Fibroblast of mammary gland (primary cell): ENCODE measurements at regions not wholly inside any gene's neighbourhood (a gene's known extent, or its start where the extent isn't known, plus 50 kb on each side); places are given as distances from the start of the nearest gene placed in this dataset.

Experiments
- DNase-seq: peaks from one replicate; pipeline ENCODE4 v3.0.0-alpha.2; 2010; ENCODE audit warnings: low read depth
- H3K4me3 ChIP-seq: 2 replicates; pipeline ENCODE4 v1.5.1; 2011; ENCODE audit warnings: low read depth, mild to moderate bottlenecking, low read length, moderate library complexity; ENCODE audit not compliant: control insufficient read depth
- CTCF ChIP-seq: conservative IDR thresholded peaks from 2 replicates; pipeline ENCODE4 v1.5.1; 2011; ENCODE audit warnings: low read depth, low read length, inconsistent platforms; ENCODE audit not compliant: control insufficient read depth, insufficient read depth

DNA sequence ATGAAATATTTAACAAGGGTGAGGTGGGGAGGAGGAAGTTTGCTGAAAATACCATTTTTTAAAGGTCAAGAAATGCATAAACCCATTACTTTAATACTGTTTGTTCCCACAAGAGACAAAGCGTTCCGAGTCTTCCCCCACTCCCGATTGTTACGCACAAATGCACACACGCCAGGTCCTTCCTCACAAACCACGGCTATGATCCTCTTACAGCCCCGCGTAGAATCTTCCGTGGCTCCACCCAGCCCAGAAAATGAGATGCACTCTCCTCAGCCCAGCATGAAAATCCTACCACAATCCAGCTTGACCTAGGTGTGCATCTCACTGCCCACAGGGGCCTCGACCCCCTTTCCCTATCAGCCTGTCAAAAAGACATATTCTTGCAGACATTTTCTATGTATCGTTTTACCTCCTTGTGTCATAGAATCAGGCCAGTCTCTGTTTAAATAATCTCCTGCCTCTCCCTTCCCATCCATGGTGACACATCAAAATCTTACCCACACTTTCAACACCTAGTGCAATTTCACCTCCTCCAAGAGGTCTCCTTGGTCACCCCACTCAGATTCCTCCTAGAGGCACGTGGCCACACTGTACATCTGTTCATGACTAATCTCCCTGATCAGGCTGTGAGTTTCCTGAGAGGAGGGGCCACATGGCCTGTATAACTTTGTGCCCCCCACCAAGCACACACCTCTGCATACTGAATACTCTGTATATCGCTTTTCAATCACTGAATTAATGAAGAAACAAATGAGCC, 491.0 kb upstream of the KLHL29 start:
- no peak for DNase-seq
- no peak overlapping the region for H3K4me3 ChIP-seq
- TF ChIP-seq CTCF = no peak

- DNase-seq = no peak
- TF ChIP-seq CTCF = no peak
- no peak overlapping the region for H3K4me3 ChIP-seq
Observed at GRCh38 chr2:22894761-22895160, 490.2 kb upstream of the KLHL29 start.

- TF ChIP-seq CTCF = no peak
- no peak for DNase-seq
- H3K4me3 ChIP-seq = no peak overlapping the region
Observed at GRCh38 chr2:22897428-22897827, 487.6 kb upstream of the KLHL29 start.

- no peak for TF ChIP-seq CTCF
- no peak overlapping the region for H3K4me3 ChIP-seq
- no peak for DNase-seq
Observed at GRCh38 chr2:22900674-22901073, 484.3 kb upstream of the KLHL29 start.

- no peak for DNase-seq
- TF ChIP-seq CTCF = no peak
- no peak overlapping the region for H3K4me3 ChIP-seq
Observed at GRCh38 chr2:22901471-22902179, 483.4 kb upstream of the KLHL29 start.

GRCh38 chr2:22902180-22902550, 482.8 kb upstream of the KLHL29 start:
- H3K4me3 ChIP-seq = no peak overlapping the region
- no peak for TF ChIP-seq CTCF
- DNase-seq = no peak
